HG03196 (cell line): ENCODE measurements at regions not wholly inside any gene's neighbourhood (a gene's known extent, or its start where the extent isn't known, plus 50 kb on each side); places are given as distances from the start of the nearest gene placed in this dataset.

Source experiments
- ATAC-seq: cut with Tn5 transposase; IDR thresholded peaks from one replicate; pipeline ENCODE4 v1.9.1; 2021; ENCODE audit not compliant: unreplicated experiment

DNA sequence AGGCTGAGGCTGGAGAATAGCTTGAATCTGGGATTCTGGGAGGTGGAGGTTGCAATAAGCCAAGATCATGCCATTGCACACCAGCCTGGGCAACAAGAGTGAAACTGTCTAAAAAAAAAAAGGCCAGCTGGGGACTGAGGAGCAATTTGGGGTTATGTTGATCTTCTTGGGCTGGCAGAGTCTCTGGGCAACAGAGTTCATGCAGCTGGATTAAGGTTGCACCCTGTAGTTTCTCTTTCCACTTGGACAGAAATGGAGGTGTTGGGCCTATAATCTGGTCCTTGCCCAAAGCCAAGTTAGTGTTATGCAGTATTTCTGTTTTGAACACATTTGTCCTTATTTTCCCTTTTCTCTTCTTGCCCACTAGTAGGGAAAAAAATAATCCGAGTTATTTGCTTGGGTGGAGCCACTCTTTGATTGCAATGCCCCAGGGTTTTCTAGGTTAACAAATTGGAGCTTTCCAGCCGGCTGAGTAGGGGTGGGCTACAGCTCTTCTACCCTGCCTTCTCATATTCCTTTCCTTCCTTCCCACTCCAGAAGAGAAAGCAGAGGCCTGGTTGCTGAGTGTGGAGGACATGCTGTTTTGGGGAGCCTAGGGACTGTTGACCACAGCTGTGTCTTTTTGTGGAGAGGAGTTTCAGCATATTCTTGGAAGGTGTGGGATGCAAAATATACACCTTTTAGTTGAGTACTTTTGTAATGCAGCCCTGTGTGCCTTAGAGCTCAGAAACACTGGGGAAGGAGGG, 213.9 kb downstream of the SOX4 start:
- no peak for ATAC-seq

GRCh38 chr6:21808045-21808470, 214.5 kb downstream of the SOX4 start:
- no peak for ATAC-seq

DNA sequence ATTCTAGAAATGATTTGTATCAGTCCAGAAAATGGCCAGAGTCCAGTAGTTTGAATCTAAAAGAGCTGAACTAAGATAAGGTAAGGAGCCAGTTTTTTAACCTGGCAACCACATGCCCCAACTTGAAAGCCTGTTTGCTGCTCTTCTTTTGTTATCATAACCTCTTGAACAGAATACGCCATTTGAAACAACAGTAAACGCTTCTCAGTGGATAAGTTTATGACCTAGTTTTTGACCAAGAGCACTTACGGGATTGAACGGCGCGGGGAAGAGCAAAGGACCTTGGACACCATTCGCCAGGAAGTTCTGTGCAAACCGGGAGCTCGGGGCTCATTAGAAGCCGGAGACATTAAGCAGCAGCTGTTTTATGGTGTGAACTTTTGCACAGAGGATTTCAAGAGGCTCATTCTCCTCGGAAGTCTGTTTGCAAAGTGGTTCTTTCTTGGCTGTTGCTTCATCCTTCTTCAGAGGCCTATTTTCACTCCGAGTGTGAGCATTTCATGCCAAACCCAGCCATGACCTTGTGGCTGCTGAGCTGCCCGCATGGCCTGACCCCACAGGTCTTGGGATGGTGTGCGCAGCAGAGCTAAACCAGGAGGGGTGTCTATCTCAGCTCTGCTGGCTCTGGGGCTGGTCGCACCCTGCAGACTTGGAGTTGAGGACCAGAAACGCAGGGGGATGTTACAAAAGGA, 215.1 kb downstream of the SOX4 start:
- ATAC-seq, result no peak

DNA sequence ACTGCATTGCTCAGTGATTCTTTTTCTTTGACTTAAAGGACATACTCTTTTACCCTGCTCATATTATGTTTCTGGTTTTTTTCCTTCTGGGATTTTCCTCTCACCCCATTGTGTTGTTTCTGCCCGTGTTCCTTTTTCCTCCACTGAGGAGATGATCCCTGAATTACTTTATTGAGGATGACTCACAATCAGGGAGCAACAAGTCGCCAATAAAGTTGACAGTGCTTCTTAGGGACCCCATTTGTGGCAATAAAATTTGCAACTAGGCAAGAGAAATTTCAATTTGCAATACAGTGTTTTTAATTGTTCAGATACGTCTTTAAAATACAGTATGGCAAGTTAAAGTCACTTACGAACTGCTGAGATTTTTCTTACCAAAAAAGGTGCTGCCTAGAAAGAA, 217.9 kb downstream of the SOX4 start:
- no peak for ATAC-seq

DNA sequence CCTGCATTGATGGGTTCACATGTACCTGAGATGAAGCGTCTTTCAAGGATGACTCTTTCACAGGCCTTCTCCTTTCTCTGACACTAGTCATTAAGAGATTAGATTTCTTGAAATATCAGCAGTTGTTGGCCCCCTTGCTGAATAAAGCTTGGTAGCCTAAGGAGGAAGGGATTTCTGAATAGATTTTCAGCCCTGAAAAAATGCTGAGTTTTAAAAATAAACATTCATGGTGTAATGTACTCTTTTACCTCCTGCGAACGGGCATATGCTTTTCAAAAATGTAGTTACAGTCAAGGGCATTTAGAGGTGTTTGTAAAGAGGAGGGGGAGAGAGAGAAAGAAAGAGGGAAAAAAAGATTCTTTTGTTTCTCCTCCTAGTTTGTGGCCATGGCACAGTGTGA, 222.7 kb downstream of the SOX4 start:
- no peak for ATAC-seq

DNA sequence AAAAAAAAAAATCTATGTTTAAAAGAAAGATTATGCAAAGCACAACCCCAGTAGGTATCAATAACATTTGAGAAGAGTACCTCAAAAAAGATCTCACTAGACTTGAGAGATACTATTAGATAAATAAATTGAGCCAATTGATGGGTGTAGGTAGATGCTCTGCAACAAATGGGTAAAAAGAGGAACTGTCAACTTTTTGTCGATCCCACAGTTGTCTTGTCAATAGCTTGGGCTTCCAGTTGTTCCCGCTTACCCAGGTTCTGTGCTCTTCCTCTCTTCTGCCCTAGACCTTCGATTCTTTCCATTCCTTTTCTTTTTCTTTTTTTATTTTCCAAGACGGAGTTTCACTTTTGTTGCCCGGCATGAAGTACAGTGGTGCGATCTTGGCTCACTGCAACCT, 226.9 kb downstream of the SOX4 start:
- no peak for ATAC-seq

- ATAC-seq, result no peak
Observed at GRCh38 chr6:21823371-21823770, 229.8 kb downstream of the SOX4 start.

DNA sequence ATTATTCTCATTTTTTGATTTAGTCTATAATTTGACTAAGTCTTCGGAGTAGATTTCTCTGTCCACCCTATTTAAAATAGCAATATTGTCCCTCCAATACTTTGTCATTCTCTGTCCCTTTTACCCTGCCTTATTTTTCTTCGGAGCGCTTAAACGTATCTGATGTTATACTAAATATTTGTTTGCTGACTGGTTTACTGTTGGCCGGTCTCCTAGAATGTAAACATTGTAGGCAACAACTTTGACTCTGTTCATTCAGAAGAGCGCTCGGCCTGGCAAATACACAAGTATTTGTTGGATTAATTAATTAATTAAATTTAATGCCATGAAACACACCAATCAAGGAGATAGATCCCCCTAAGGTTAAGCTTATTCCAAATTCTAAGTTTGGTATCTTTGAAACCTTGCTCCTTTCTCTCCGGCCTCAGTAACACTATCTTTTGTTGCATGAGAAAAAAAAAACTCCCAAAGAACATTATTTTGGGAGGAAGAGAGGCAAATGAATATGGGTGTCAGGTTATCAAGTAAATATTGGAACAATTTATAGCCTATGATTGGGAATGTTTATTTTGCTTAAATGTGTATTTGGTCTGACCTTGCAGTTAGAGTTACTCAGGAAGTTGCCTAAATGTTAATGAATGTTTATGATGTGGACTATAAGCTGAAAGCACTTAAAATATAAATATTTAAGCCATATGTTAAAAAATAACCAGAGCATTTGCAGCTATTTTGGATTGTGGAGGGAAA, 231.1 kb downstream of the SOX4 start:
- no peak for ATAC-seq

GRCh38 chr6:21826023-21826422, 232.5 kb downstream of the SOX4 start:
- no peak for ATAC-seq

GRCh38 chr6:21826904-21827303, 233.4 kb downstream of the SOX4 start:
- ATAC-seq, result no peak

DNA sequence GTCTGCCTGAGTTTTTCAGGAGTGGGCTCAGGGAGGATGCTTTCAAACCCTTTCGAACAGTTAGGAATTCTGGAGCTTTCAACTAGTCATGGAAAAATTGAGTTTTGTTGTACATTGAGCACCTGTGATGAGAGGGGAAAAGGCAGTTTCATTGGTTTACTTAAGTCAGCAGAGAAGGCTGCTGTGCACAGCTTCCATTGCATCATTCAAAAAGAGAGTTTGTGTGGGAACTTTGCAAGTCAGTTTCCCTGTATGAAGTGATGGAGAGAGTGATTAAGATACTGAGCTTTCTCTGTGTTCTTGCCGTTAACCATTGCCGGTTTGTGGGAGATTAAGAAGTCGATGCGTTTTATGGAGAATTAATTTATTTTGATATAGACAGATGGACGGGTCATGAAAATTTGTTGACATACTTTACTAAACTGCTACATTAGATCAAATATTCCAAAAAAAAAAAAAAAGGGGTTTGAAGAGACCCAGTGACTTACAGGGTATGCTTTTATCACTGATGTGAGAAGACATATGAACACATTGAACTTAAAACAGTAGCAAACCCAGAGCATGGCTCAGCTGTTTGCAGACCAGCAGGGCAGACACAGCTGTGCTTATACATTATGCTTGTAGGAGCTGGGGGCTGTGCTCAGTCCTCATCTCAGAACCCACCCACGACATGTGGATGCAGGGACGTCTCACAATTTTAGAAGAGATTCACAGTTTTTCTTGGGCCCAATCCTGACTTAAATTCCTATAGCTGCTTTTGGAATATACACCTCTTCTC, 234.1 kb downstream of the SOX4 start:
- no peak for ATAC-seq

GRCh38 chr6:21828704-21829103, 235.2 kb downstream of the SOX4 start:
- ATAC-seq, result no peak

- ATAC-seq, result no peak
Observed at GRCh38 chr6:21829126-21829525, 235.6 kb downstream of the SOX4 start.

- ATAC-seq, result no peak
Observed at GRCh38 chr6:21831521-21832291, 238.2 kb downstream of the SOX4 start.

DNA sequence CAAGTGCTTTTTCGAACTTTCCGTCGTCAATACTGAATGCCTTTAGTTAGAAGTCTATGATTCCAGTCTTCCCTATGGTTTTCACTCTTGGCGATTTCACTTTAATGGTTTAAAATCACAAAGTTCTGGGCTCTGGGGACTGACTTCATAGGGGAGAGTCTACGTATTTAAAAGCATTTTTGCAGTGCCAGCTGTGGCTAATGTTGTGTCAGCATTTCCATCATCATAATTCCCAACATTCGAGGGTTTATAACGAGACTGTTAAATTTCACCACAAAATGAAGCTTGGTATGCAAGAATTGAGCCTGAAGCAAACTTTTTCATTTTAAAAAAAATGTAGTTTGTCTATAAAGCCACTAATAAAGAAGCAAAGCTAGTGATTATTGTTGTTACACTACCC, 242.7 kb downstream of the SOX4 start:
- no peak for ATAC-seq

- no peak for ATAC-seq
Observed at GRCh38 chr6:21836772-21837425, 243.3 kb downstream of the SOX4 start.

DNA sequence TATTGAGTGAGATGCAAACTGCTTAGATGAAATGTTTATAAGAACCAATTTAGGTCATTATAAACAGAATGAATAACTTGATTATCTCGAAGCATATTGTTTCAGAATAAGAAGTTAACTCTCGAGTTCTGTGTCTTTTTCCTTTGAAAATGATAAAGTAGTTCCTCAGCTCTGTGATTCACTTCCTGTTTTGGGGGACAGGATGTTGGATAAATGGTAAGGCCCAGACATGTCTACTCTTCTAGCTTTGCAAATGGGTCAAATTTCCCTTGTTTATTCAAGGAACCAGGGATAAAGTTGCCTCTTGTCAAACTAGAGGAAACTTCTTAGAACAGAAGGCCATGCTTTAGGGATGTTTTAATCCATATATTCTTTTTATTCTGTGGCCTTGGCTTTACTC, 246.9 kb downstream of the SOX4 start:
- ATAC-seq, result no peak

- no peak for ATAC-seq
Observed at GRCh38 chr6:21842875-21843645, 249.5 kb downstream of the SOX4 start.
